Astrocyte of the cerebellum (primary cell): ENCODE measurements at regions not wholly inside any gene's neighbourhood (a gene's known extent, or its start where the extent isn't known, plus 50 kb on each side); places are given as distances from the start of the nearest gene placed in this dataset.

Experiments used
- DNase-seq: peaks from one replicate; pipeline ENCODE4 v3.0.0-alpha.2; 2011; ENCODE audit warnings: low read depth
- H3K4me3 ChIP-seq: 2 replicates; pipeline ENCODE4 v1.5.1; 2011; ENCODE audit warnings: mild to moderate bottlenecking, low read depth, low read length, moderate library complexity
- in situ Hi-C: cut with HindIII; loops from 2 replicates; pipeline ENCODE4 v1.10.0; 2017; ENCODE audit warnings: low sequenced_read_pairs
- TF ChIP-seq, protein P1 (sequence below): IDR thresholded peaks from 2 replicates; pipeline ENCODE4 v1.5.1; 2012; ENCODE audit warnings: low read length, low read depth, moderate library complexity, mild to moderate bottlenecking; ENCODE audit errors: missing control alignments

DNA sequence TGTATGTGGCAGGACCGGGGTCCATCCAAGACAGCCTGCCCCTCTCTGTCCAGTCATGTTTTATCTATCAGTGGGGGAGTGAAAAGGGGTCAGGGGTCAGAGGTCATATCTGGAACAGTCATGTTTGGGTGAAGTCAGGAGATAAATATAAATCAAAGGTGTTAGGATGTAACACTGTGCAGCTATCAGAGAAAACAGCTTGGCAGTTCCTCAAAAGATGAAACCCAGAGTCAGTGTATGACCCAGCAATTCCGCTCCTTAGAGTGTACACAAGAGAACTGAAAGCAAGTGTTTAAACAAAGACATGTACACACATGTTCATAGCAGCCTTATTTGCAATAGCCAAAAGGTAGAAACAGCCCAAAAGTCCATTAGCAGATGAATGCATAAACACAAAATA, 361.3 kb downstream of the FOXL1 start:
- in situ Hi-C loops: no loop called here
- H3K4me3 ChIP-seq: no peak overlapping the region
- DNase-seq: no peak
- TF ChIP-seq, protein P1, sequence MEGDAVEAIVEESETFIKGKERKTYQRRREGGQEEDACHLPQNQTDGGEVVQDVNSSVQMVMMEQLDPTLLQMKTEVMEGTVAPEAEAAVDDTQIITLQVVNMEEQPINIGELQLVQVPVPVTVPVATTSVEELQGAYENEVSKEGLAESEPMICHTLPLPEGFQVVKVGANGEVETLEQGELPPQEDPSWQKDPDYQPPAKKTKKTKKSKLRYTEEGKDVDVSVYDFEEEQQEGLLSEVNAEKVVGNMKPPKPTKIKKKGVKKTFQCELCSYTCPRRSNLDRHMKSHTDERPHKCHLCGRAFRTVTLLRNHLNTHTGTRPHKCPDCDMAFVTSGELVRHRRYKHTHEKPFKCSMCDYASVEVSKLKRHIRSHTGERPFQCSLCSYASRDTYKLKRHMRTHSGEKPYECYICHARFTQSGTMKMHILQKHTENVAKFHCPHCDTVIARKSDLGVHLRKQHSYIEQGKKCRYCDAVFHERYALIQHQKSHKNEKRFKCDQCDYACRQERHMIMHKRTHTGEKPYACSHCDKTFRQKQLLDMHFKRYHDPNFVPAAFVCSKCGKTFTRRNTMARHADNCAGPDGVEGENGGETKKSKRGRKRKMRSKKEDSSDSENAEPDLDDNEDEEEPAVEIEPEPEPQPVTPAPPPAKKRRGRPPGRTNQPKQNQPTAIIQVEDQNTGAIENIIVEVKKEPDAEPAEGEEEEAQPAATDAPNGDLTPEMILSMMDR: no peak

DNA sequence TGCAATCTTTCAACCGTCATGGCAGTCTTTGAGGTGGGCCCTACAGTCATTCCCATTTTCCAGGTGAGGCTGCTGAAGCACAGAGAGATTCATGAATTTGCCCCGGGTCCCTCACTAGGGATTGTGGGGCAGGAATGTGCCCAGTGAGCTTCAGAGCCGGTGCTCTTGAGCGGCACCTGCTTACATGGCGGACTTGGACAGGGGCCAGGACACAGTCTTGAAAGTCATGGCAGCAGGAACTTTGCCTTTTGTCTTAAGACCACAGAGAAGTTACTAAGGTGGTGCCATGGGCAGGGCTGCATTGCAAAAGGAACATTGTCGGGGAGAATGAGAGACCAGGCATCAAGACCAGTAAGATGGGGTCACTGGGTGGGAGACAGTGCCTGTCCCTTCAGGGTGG, 363.4 kb downstream of the FOXL1 start:
- in situ Hi-C loops: no loop called here
- H3K4me3 ChIP-seq: no peak overlapping the region
- DNase-seq: no peak
- TF ChIP-seq, protein P1: no peak

DNA sequence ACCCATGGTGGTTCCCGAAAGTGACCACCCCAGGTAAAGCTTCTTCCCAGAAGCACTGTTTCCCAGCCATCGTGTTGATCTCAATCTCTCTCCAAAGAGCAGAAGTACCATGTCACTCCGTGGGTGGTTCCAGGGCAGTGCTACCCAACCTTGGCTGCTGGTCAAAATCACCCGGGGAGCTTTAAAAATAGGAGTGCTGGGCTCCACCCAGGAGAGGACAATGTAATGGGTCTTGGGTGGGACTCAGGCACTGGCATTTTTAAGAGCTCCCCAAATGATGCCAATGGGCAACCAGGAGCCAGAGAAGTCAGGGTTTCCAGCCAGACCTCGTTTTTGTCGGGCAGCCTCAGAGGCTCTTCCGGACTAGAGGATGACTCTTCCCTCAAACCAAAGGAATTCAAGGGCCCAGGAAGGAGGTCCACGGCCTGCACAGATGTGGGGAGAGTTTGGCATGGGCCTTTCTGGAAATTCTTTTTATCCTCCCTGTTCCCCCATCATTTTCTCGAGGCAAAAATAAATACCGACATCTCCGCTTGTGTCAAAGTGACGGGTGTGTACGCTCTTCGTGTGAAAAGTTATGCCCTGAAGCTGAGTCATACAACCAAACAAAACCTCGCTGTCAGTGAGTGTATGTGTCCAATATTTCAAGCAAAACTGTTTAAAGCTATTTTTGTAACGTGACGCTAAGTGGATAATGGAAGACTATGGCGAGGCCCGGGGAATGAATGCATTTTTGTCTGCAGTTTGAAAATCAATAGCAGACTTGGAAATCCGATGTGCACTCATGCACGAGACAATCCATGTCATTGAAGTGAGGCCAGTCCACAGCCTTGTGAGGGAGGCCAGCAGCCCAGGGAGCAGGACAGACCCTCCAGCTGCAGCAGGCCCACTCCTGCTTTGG, 364.1 kb downstream of the FOXL1 start:
- TF ChIP-seq, protein P1: no peak
- in situ Hi-C loops: no loop called here
- H3K4me3 ChIP-seq: no peak overlapping the region
- peak; percentile 87 for DNase-seq

DNA sequence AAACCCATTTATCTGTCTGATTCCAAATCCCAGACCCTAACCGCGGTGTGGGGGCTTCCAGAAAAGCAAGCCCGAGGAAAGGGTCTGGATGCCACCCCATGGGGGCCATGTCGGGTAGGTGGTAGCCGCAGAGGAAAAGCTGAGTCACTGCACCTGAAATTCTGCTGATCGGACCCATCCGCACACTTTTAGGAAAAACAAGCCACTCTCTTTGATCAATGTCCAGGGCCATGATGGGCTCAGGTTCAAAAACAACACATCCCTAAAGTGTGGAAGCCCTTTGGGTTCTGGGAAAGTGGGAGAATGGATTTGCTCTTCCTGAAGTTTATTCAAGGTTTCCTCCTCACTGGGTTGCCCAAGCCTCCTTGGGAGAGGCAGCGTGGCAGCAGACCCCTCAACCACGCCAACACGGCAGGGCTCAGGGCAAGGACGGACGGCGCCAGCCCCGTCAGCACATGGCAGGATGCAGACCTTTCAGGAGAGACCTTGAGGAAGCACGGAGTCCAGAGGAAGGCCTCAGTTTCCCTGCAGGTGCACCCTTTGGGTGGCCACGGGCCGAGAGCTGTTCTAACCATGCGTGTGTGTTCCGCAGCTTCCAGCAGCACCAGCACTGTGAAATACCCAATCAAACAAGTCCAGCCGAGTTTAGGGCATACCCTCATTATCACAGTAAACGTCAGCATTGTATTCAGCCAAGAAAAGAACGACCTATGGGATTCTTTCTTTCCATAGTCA, 367.0 kb downstream of the FOXL1 start:
- in situ Hi-C loops: loop anchor here (5.0 kb wide), 1 partner anchor 43 kb away; no protein-coding TSS in a partner anchor
- no peak for DNase-seq
- H3K4me3 ChIP-seq: no peak overlapping the region
- TF ChIP-seq, protein P1: no peak

DNA sequence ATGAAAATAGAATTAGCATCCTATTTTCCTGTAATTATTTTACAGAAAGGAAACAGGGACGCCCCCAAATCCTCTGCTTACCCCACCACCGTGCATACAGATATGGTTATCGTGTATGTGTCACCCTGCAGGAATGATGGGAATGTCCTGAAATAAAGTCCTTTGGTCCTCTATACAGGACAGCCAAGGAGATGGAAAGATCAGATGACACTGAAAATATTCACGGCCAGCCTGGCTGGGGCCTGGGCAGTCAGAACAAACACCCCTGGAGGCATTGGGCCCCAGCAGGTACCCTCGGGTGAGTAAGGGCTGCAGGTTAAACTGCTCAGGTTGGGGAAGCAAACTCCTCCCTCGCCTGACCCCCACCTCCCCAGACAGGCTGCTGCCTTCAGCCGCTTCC, 368.0 kb downstream of the FOXL1 start:
- in situ Hi-C loops: loop anchor here (5.0 kb wide), 1 partner anchor 44 kb away; no protein-coding TSS in a partner anchor
- TF ChIP-seq, protein P1: no peak
- DNase-seq: no peak
- H3K4me3 ChIP-seq: no peak overlapping the region

DNA sequence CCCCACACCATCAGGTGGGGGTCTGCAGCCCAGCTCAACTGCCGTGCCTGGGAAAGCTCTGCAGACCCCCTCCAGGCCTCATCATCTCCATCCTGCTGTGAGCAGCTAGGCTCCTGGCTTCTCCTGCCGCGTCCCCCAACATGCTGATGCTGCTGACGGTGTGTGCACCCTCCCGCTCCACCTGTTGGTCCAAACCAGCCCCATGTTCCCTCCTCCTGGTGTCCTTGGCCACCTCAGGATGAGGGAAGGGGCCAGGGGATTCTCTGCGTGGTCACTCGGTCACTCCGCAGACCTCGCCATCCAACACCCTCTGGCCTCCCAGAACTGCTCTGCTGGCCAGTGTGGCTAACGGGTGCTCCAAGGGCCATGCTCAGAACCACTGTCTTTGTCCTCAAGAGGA, 368.6 kb downstream of the FOXL1 start:
- no peak overlapping the region for H3K4me3 ChIP-seq
- TF ChIP-seq, protein P1: no peak
- in situ Hi-C loops: loop anchor here (5.0 kb wide), 1 partner anchor 45 kb away; no protein-coding TSS in a partner anchor
- no peak for DNase-seq
